ENCODE measurements at regions not wholly inside any gene's neighbourhood (a gene's known extent, or its start where the extent isn't known, plus 50 kb on each side); places are given as distances from the start of the nearest gene placed in this dataset.
"Not testable (repeated sequence)": the region's sequence is repeated elsewhere in the genome, so short reads cannot be mapped to it uniquely, and the experiment has no call there.

DNA sequence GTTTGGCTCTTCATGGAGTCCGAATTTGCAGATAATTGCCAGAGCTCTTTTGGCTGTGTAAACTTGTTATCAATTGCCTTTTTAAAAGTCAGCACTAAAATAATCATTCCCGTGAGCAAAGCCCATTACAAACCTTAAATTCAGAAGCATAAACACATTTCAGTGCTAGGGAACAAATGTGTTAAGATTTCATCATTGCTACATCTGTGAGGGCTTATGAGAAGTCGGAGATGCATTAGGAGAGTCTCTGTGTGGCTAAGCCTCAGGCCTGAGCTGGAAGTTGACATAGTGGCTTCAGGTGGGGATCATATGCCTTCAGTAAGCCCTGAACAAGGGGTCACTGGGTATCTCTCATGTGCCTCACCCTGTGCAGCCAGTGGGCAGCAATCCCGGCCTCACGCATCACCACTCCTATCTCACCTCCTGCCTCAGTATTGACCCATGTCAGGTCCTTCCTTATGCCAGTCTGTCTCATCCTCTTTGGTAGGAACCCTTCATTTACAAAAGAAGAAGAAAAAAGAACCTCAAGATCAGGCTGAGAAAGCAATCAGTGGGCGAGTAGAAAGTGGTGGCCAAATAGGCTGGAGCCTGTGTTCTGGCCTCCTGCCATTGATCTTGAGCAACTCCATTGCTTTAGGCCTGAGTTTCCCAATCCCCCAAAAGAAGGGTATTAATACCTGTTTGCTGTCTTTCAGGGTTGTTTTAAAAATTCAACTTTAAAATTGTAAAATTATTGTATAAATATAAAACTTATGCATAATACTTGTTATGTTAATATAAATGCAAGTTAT is 233.5 kb downstream of the IL20RB start:
- intact Hi-C loops (cut with micrococcal nuclease; ENCODE audit: unreplicated experiment) = no loop called here
- H3K4me1 Mint-ChIP-seq (ENCODE audit: low read depth, unreplicated experiment) = no peaks in the 10 kb centered on the region
- TF ChIP-seq, protein P1, sequence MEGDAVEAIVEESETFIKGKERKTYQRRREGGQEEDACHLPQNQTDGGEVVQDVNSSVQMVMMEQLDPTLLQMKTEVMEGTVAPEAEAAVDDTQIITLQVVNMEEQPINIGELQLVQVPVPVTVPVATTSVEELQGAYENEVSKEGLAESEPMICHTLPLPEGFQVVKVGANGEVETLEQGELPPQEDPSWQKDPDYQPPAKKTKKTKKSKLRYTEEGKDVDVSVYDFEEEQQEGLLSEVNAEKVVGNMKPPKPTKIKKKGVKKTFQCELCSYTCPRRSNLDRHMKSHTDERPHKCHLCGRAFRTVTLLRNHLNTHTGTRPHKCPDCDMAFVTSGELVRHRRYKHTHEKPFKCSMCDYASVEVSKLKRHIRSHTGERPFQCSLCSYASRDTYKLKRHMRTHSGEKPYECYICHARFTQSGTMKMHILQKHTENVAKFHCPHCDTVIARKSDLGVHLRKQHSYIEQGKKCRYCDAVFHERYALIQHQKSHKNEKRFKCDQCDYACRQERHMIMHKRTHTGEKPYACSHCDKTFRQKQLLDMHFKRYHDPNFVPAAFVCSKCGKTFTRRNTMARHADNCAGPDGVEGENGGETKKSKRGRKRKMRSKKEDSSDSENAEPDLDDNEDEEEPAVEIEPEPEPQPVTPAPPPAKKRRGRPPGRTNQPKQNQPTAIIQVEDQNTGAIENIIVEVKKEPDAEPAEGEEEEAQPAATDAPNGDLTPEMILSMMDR (IDR thresholded peaks at IDR 0.05; ENCODE audit: unreplicated experiment) = no peak
- no peak overlapping the region for H3K27ac Mint-ChIP-seq (ENCODE audit: unreplicated experiment)
- no peaks in the 10 kb centered on the region for H3K36me3 Mint-ChIP-seq (ENCODE audit: insufficient read depth, unreplicated experiment)
- H3K4me3 Mint-ChIP-seq (ENCODE audit: low read depth, unreplicated experiment) = no peak overlapping the region
- CTCF ChIA-PET = interaction anchor here (1.0 kb wide), 1 partner anchor 10 kb away, joined by 3 read pairs; no protein-coding TSS in a partner anchor
- peaks cover 4% of the 10 kb centered on the region for H3K9me3 Mint-ChIP-seq (ENCODE audit: low read depth, unreplicated experiment)
- no TSS peak for BruUV-seq (replicated peaks)
- DNase-seq = no peak
- peaks cover 30% of the 10 kb centered on the region for H3K27me3 Mint-ChIP-seq (ENCODE audit: unreplicated experiment)

DNA sequence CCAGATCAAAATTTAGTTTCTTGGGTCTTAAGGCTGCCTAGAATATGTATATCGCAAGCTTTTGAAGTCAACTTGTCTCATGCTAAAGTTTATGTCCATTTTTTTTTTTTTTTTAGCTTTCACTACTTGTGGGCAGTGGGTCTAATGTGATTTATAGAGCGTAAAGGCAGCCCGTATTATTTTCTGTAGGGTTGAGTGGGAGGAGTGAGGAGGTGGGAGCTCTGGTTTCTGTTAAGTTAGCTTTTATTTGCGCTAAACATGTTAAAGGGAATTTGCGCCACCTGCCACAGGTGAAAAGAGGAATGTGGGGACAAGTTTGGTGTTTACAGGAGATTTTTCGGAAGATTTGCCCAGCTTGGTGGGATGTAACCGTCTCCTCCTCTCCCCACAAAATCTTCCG is 234.2 kb downstream of the IL20RB start:
- CTCF ChIA-PET = interaction anchor here (0.6 kb wide), 1 partner anchor 532 kb away, joined by 3 read pairs; no protein-coding TSS in a partner anchor
- peaks cover 4% of the 10 kb centered on the region for H3K9me3 Mint-ChIP-seq (ENCODE audit: low read depth, unreplicated experiment)
- no peaks in the 10 kb centered on the region for H3K36me3 Mint-ChIP-seq (ENCODE audit: insufficient read depth, unreplicated experiment)
- no peaks in the 10 kb centered on the region for H3K4me1 Mint-ChIP-seq (ENCODE audit: low read depth, unreplicated experiment)
- H3K4me3 Mint-ChIP-seq (ENCODE audit: low read depth, unreplicated experiment) = no peak overlapping the region
- intact Hi-C loops (cut with micrococcal nuclease; ENCODE audit: unreplicated experiment) = no loop called here
- BruUV-seq (replicated peaks) = no TSS peak
- H3K27ac Mint-ChIP-seq (ENCODE audit: unreplicated experiment) = no peak overlapping the region
- TF ChIP-seq, protein P1 (IDR thresholded peaks at IDR 0.05; ENCODE audit: unreplicated experiment) = no peak
- DNase-seq = no peak
- peaks cover 30% of the 10 kb centered on the region for H3K27me3 Mint-ChIP-seq (ENCODE audit: unreplicated experiment)

DNA sequence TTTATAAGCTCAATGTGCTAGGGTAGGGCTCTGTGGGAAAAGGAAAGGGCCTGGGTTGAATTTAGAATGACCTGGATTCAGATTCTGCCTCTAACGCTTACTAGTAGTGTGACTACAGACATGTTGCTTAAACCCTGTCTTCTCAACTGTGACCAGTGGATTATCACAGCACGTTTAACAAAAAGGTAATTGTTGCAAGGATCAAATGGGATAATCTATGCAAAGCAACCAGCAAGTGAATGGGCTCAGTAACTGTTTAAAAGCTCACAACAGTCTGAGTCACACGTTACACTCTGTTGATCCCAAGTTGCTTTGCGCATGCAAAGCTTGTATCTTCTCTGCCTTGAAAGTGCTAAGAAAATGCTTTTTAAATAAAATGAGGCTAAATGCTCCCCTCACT is 236.5 kb downstream of the IL20RB start:
- H3K4me3 Mint-ChIP-seq (ENCODE audit: low read depth, unreplicated experiment) = no peak overlapping the region

DNA sequence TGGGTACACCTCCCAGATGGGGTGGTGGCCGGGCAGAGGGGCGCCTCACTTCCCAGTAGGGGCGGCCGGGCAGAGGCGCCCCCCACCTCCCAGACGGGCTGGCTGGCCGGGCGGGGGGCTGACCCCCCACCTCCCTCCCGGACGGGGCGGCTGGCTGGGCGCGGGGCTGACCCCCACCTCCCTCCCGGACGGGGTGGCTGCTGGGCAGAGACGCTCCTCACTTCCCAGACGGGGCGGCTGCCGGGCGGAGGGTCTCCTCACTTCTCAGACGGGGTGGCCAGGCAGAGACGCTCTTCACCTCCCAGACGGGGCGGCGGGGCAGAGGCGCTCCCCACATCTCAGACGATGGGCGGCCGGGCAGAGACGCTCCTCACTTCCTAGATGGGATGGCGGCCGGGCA is 240.6 kb downstream of the IL20RB start:
- BruUV-seq (replicated peaks); CTCF ChIA-PET; intact Hi-C loops (cut with micrococcal nuclease; ENCODE audit: unreplicated experiment): not testable (repeated sequence)

More for the DNA sequence above, 236.5 kb downstream of the IL20RB start:
- no peak for DNase-seq
- CTCF ChIA-PET = no interaction called here
- no TSS peak for BruUV-seq (replicated peaks)
- H3K27me3 Mint-ChIP-seq (ENCODE audit: unreplicated experiment) = peaks cover 31% of the 10 kb centered on the region
- H3K9me3 Mint-ChIP-seq (ENCODE audit: low read depth, unreplicated experiment) = peaks cover 2% of the 10 kb centered on the region
- intact Hi-C loops (cut with micrococcal nuclease; ENCODE audit: unreplicated experiment) = no loop called here
- H3K27ac Mint-ChIP-seq (ENCODE audit: unreplicated experiment) = no peak overlapping the region
- no peaks in the 10 kb centered on the region for H3K36me3 Mint-ChIP-seq (ENCODE audit: insufficient read depth, unreplicated experiment)
- no peaks in the 10 kb centered on the region for H3K4me1 Mint-ChIP-seq (ENCODE audit: low read depth, unreplicated experiment)
- TF ChIP-seq, protein P1 (IDR thresholded peaks at IDR 0.05; ENCODE audit: unreplicated experiment) = no peak

DNA sequence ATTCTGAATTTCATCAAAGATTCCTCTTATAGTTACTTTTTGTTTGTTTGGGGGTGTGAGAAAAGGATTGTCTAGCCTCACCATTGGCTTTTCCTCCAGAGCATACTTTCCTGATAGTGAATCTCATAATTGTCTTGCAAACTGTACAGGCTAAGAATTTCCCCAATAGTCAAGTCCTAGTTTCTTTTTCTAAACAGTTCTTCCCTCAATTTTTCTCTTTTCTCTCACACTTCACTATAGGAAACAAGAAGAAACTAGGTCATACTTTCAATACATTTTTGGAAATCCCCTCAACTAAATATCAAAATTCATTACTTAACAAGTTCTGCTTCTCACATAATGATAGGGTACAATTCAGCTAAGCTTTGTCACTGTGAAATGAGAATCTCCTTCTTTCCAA is 241.9 kb downstream of the IL20RB start:
- intact Hi-C loops (cut with micrococcal nuclease; ENCODE audit: unreplicated experiment) = no loop called here
- TF ChIP-seq, protein P1 (IDR thresholded peaks at IDR 0.05; ENCODE audit: unreplicated experiment) = no peak
- Mint-ChIP-seq H3K27me3 (ENCODE audit: unreplicated experiment) (peaks cover 26% of the 10 kb centered on the region), H3K4me1 (ENCODE audit: low read depth, unreplicated experiment) (no peaks in the 10 kb centered on the region), H3K27ac (ENCODE audit: unreplicated experiment) (no peak overlapping the region), H3K36me3 (ENCODE audit: insufficient read depth, unreplicated experiment) (no peaks in the 10 kb centered on the region), H3K9me3 (ENCODE audit: low read depth, unreplicated experiment) (no peaks in the 10 kb centered on the region), H3K4me3 (ENCODE audit: low read depth, unreplicated experiment) (no peak overlapping the region)
- no TSS peak for BruUV-seq (replicated peaks)
- no peak for DNase-seq
- CTCF ChIA-PET = no interaction called here

More for the DNA sequence above, 240.6 kb downstream of the IL20RB start:
- not testable (repeated sequence) for H3K4me3 Mint-ChIP-seq (ENCODE audit: low read depth, unreplicated experiment); H3K9me3 Mint-ChIP-seq (ENCODE audit: low read depth, unreplicated experiment); H3K36me3 Mint-ChIP-seq (ENCODE audit: insufficient read depth, unreplicated experiment); DNase-seq; H3K4me1 Mint-ChIP-seq (ENCODE audit: low read depth, unreplicated experiment); H3K27ac Mint-ChIP-seq (ENCODE audit: unreplicated experiment)
- H3K27me3 Mint-ChIP-seq (ENCODE audit: unreplicated experiment) = peaks cover 21% of the 10 kb centered on the region

Measured in Calu3 (cell line).